Stimulated activated CD4-positive, alpha-beta T cell treated with anti-CD3 and anti-CD28 coated beads, Interleukin-1b, Interleukin-23, amount 100 ng/mL, for 24 hours (primary cell): ENCODE measurements at regions not wholly inside any gene's neighbourhood (a gene's known extent, or its start where the extent isn't known, plus 50 kb on each side); places are given as distances from the start of the nearest gene placed in this dataset.
A peak's percentile ranks its signal among the peaks of the same experiment; 100 is the strongest.

Experiments
- DNase-seq, 4 experiments: peaks; one replicate each; pipeline ENCODE4 v3.0.0-alpha.2; 2020; ENCODE audit warnings: low read depth in 4 of 4, low spot score in 1 of 4

- no peak for DNase-seq
Measured at GRCh38 chr2:44825702-44826101, 115.8 kb upstream of the SIX3 start.

- no peak for DNase-seq
Measured at GRCh38 chr2:44826601-44827000, 114.9 kb upstream of the SIX3 start.

- no peak for DNase-seq
Measured at GRCh38 chr2:44829771-44830170, 111.7 kb upstream of the SIX3 start.

GRCh38 chr2:44833171-44834069, 108.1 kb upstream of the SIX3 start:
- no peak for DNase-seq

GRCh38 chr2:44834656-44835055, 106.8 kb upstream of the SIX3 start:
- no peak for DNase-seq

GRCh38 chr2:44836174-44836573, 105.3 kb upstream of the SIX3 start:
- DNase-seq = peak in 3 of 4 experiments; percentile 9 to 58 (median 24)

- no peak for DNase-seq
Measured at GRCh38 chr2:44836916-44837315, 104.6 kb upstream of the SIX3 start.

- no peak for DNase-seq
Measured at GRCh38 chr2:44838116-44838790, 103.2 kb upstream of the SIX3 start.

- DNase-seq = no peak
Measured at GRCh38 chr2:44839370-44839769, 102.1 kb upstream of the SIX3 start.

- DNase-seq = no peak
Measured at GRCh38 chr2:44839771-44840502, 101.6 kb upstream of the SIX3 start.

- no peak for DNase-seq
Measured at GRCh38 chr2:44840503-44840850, 101.0 kb upstream of the SIX3 start.

- no peak for DNase-seq
Measured at GRCh38 chr2:44843086-44843485, 98.4 kb upstream of the SIX3 start.

GRCh38 chr2:44843641-44844310, 97.7 kb upstream of the SIX3 start:
- DNase-seq = no peak

- DNase-seq = no peak
Measured at GRCh38 chr2:44844651-44845270, 96.7 kb upstream of the SIX3 start.

- DNase-seq = no peak
Measured at GRCh38 chr2:44848026-44848425, 93.5 kb upstream of the SIX3 start.

- DNase-seq = no peak
Measured at GRCh38 chr2:44850016-44850415, 91.5 kb upstream of the SIX3 start.

- no peak for DNase-seq
Measured at GRCh38 chr2:44851518-44851917, 90.0 kb upstream of the SIX3 start.

GRCh38 chr2:44852594-44852993, 88.9 kb upstream of the SIX3 start:
- no peak for DNase-seq

- no peak for DNase-seq
Measured at GRCh38 chr2:44859337-44859736, 82.2 kb upstream of the SIX3 start.

- no peak for DNase-seq
Measured at GRCh38 chr2:44866152-44866551, 75.3 kb upstream of the SIX3 start.

GRCh38 chr2:44869761-44870160, 71.7 kb upstream of the SIX3 start:
- no peak for DNase-seq
